ENCODE measurements at regions not wholly inside any gene's neighbourhood (a gene's known extent, or its start where the extent isn't known, plus 50 kb on each side); places are given as distances from the start of the nearest gene placed in this dataset.

- TF ChIP-seq CTCF (IDR thresholded peaks at IDR 0.05; ENCODE audit: low read depth, low read length) (no peak), MAX (IDR thresholded peaks at IDR 0.05; ENCODE audit: low read depth, low read length) (no peak), POLR2A (IDR thresholded peaks at IDR 0.05; ENCODE audit: extremely low read depth, insufficient read length) (no peak), MYC (IDR thresholded peaks at IDR 0.05; ENCODE audit: low read depth, low read length) (no peak)
Observed at GRCh38 chr9:20256284-20256948, 365.9 kb downstream of the MLLT3 start.
